Transverse colon (tissue), 4 donors: ENCODE measurements at regions not wholly inside any gene's neighbourhood (a gene's known extent, or its start where the extent isn't known, plus 50 kb on each side); places are given as distances from the start of the nearest gene placed in this dataset.

ENCODE experiments used
- DNase-seq: peaks from one replicate; pipeline ENCODE4 v3.0.0-alpha.2; 2019
- H3K27ac ChIP-seq, 4 donors: fragments of 200-600 bp; sonication (generic); 2 replicates each; pipeline ENCODE4 v1.5.1; 2016 to 2018; ENCODE audit warnings: inconsistent platforms in 4 of 4
- H3K27me3 ChIP-seq: fragments of 200-600 bp; sonication (generic); 2 replicates; pipeline ENCODE4 v1.5.1; 2017; ENCODE audit warnings: inconsistent platforms
- H3K36me3 ChIP-seq, 4 donors: fragments of 200-600 bp; sonication (generic); 2 replicates each; pipeline ENCODE4 v1.5.1; 2017 to 2019; ENCODE audit warnings: inconsistent platforms in 4 of 4
- H3K4me1 ChIP-seq, 4 donors: fragments of 200-600 bp; sonication (generic); 2 replicates each; pipeline ENCODE4 v1.5.1; 2017 to 2020; ENCODE audit warnings: inconsistent platforms in 4 of 4
- H3K4me3 ChIP-seq, 4 donors: fragments of 200-600 bp; sonication (generic); 1 replicate in 1 of 4; 2 replicates in 3 of 4; pipeline versions ENCODE4 v1.5.1 to v1.6.1; 2017 to 2019; ENCODE audit warnings: inconsistent platforms in 4 of 4
- H3K9me3 ChIP-seq, 2 donors: fragments of 200-600 bp; sonication (generic); 2 replicates each; pipeline ENCODE4 v1.5.1; 2017 to 2019; ENCODE audit warnings: inconsistent platforms in 2 of 2
- EP300 ChIP-seq: sonication (generic); formaldehyde crosslinking; IDR thresholded peaks from one replicate; pipeline ENCODE4 v1.6.1; 2017; ENCODE audit warnings: antibody characterized with exemption, low read depth
- POLR2A ChIP-seq: fragments of 450-650 bp; IDR thresholded peaks from one replicate; pipeline ENCODE4 v1.6.1; 2016; ENCODE audit warnings: antibody characterized with exemption, mild to moderate bottlenecking, moderate library complexity
- POLR2AphosphoS5 ChIP-seq, 3 donors: sonication (generic); formaldehyde crosslinking; IDR thresholded peaks; one replicate each; pipeline ENCODE4 v1.6.1; 2016; ENCODE audit warnings: antibody characterized with exemption in 3 of 3
- WGBS, 2 donors: methylation state at CpG; one replicate each; pipeline ENCODE4 v1.1.5; 2018; ENCODE audit warnings: low coverage in 1 of 2; 5-methylcytosine and 5-hydroxymethylcytosine counted together
- in situ Hi-C, 4 donors: fragments of 200-750 bp; cut with MboI; loops; one replicate each; pipeline versions ENCODE4 v1.15.0 to v1.15.1; 2017; ENCODE audit warnings: low sequenced_read_pairs in 3 of 4, low pct_ligation_motif_present in 1 of 4, low pct_unique_long_range_greater_than_20kb in 1 of 4
- intact Hi-C: fragments of 100-400 bp; cut with DNase I; formaldehyde crosslinking; loops from one replicate; pipeline ENCODE4 v1.15.1; 2023; ENCODE audit warnings: low total_unique reads
- TF ChIP-seq, protein P1 (sequence below), 5 experiments: fragments of 200-600 bp in 3 of 5; fragments of 450-650 bp in 2 of 5; sonication (generic) in 3 of 5; IDR thresholded peaks; 1 replicate in 2 of 5; 2 replicates in 3 of 5; pipeline ENCODE4 v1.5.1; 2016 to 2017; ENCODE audit warnings: antibody characterized with exemption in 5 of 5, inconsistent platforms in 3 of 5, mild to moderate bottlenecking in 2 of 5, moderate library complexity in 1 of 5

DNA sequence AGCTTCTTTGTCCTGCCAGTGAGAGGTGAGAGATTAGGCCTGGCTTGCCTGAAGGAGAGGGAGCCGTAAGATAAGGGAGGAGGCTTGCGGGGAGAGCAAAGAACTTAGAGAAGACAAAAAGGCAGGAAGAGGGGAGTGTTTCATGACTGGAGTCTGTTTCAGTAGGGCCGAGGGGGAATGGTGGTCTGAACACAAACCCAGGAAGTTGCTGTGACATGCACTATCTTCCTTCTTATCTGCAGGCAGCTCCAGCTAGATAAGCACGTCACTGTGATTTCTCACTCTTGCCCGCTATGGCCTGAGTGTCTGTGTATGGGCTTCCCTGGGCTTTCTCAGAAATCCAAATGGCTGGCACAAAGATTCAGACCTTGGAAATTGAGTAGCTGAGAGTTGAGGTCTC lies 307.5 kb upstream of the CLINT1 start:
- no peak overlapping the region for H3K27ac ChIP-seq
- H3K27me3 ChIP-seq = no peaks in the 10 kb centered on the region
- no peak overlapping the region for H3K4me3 ChIP-seq
- no peak for DNase-seq
- intact Hi-C loops (no loop called here), in situ Hi-C loops (loop anchor here in 2 of 4 donors (25.0 kb wide), 1 partner anchor 946 kb away; no protein-coding TSS in a partner anchor)
- H3K36me3 ChIP-seq = no peaks in the 10 kb centered on the region
- H3K4me1 ChIP-seq = peaks cover 0 to 18% (median 9%) of the 10 kb centered on the region in 4 donors
- TF ChIP-seq EP300 = no peak
- no peak for TF ChIP-seq POLR2A
- TF ChIP-seq, protein P1, sequence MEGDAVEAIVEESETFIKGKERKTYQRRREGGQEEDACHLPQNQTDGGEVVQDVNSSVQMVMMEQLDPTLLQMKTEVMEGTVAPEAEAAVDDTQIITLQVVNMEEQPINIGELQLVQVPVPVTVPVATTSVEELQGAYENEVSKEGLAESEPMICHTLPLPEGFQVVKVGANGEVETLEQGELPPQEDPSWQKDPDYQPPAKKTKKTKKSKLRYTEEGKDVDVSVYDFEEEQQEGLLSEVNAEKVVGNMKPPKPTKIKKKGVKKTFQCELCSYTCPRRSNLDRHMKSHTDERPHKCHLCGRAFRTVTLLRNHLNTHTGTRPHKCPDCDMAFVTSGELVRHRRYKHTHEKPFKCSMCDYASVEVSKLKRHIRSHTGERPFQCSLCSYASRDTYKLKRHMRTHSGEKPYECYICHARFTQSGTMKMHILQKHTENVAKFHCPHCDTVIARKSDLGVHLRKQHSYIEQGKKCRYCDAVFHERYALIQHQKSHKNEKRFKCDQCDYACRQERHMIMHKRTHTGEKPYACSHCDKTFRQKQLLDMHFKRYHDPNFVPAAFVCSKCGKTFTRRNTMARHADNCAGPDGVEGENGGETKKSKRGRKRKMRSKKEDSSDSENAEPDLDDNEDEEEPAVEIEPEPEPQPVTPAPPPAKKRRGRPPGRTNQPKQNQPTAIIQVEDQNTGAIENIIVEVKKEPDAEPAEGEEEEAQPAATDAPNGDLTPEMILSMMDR (IDR thresholded peaks at IDR 0.05) = no peak
- TF ChIP-seq POLR2AphosphoS5 (IDR thresholded peaks at IDR 0.05) = no peak
- no peaks in the 10 kb centered on the region for H3K9me3 ChIP-seq
- 77 to 83% methylated on average over 5 of the region's 5 CpGs for WGBS, 2 donors

DNA sequence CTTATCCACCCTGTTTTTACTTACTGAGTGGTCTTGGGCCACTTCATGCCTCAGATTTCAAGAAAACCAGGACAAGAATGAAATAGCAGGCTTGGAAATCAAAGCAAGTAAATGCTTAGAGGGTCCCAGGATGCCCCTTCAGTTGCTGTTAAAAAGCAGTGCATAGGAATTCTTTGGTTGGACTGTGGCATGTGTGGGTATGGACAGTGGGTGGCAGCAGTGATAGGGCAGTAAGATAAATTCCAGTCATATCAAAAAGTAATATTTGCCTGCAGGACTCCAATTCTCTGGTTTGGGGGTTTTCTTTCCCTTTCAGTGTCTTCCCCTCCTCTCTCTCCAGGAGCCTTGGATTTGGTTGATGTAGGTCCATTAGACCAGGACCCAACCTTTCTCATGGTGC lies 306.7 kb upstream of the CLINT1 start:
- intact Hi-C loops = no loop called here
- no peak overlapping the region for H3K27ac ChIP-seq
- H3K4me3 ChIP-seq = no peak overlapping the region
- in situ Hi-C loops = loop anchor here in 2 of 4 donors (25.0 kb wide), 1 partner anchor 947 kb away; no protein-coding TSS in a partner anchor
- no peak for DNase-seq
- no peaks in the 10 kb centered on the region for H3K27me3 ChIP-seq
- peaks cover 0 to 13% (median 6%) of the 10 kb centered on the region in 4 donors for H3K4me1 ChIP-seq
- H3K36me3 ChIP-seq = no peaks in the 10 kb centered on the region
- no peaks in the 10 kb centered on the region for H3K9me3 ChIP-seq
- no peak for TF ChIP-seq EP300
- TF ChIP-seq POLR2AphosphoS5 (IDR thresholded peaks at IDR 0.05) = no peak
- TF ChIP-seq, protein P1 (IDR thresholded peaks at IDR 0.05) = no peak
- no peak for TF ChIP-seq POLR2A

DNA sequence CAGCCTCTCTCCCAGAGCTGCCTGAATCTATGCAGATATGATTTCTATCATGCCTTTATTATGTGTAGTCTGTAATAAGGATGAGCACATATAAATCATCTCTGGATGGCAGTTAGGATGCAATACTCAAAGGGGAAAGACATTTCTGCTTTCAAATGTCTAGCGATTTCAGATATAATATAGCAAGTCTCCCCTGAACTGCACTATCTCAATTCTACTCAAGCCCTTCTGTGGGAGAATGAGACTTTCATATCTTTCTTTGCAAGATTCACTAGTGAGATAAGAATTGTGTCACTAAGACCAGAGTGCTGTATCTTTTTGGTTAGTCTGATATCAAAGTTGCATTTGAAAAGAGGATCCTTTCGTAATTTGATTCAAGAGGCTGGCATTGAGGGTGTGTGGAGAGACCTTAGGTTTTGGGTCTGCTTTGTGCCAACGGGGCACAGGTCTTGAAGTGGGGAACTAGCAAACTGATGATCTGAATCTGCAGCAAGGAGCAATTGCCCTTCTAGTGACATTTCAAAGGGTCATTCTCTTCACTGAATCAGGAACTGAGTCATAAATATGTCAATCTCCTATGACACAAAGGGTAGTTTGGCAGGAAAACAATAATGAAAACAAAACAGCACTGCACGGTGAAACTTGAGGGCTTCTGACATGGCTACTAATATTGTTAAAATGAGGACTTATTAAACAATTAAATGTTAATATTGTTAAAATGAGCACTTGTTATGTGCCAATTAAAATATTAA lies 305.5 kb upstream of the CLINT1 start:
- Histone ChIP-seq H3K36me3 (no peaks in the 10 kb centered on the region), H3K27ac (no peak overlapping the region), H3K4me1 (peaks cover 0 to 13% (median 3%) of the 10 kb centered on the region in 4 donors), H3K27me3 (no peaks in the 10 kb centered on the region), H3K9me3 (no peaks in the 10 kb centered on the region), H3K4me3 (no peak overlapping the region)
- in situ Hi-C loops = loop anchor here in 2 of 4 donors (25.0 kb wide), 1 partner anchor 948 kb away; no protein-coding TSS in a partner anchor
- intact Hi-C loops = no loop called here
- TF ChIP-seq, protein P1 (IDR thresholded peaks at IDR 0.05) = no peak
- no peak for TF ChIP-seq POLR2A
- no peak for TF ChIP-seq POLR2AphosphoS5 (IDR thresholded peaks at IDR 0.05)
- no peak for TF ChIP-seq EP300
- WGBS, 2 donors = 70% methylated on average over 3 to 4 of the region's 4 CpGs
- DNase-seq = no peak

DNA sequence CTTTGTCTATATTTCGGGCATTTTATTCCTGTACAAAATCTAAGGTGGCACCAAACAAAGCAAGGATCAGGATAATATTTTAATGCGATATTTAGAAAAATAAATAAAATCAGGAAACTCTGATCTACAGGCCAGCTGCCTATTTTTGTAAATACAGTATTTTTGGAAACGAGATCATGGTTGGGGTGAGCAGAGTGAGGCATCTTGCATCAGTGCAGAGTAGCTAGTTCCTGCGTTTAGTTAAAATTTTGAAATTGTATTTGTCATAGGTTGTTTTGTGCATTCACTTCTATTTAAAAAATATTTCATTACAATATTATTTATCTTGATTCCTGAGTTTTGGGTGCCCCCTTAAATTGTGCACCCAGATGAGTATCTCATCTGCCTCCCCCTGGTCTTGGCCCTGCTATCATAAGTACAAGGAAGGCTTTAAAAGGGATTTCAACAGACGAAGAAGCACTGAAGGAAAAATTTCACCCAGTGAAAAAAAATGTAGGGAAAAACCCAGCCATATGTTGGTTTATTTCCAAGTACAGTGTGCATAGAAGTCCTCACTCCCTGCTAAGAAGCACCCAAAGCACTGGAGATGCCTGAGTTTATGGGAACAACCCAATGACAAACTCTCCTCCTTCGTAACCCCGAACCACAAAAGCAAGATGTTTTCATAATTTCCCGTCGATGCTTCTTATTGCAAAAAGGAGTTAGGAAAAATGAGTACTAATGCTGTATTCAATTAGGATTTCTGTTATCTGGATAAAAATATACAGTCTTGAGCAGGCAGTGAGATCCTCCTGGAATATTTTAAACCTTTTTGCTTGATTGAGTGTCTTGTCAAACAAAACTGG lies 304.7 kb upstream of the CLINT1 start:
- in situ Hi-C loops (loop anchor here in 2 of 4 donors (25.0 kb wide), 1 partner anchor 949 kb away; no protein-coding TSS in a partner anchor), intact Hi-C loops (no loop called here)
- 82 to 83% methylated on average over 6 to 9 of the region's 9 CpGs for WGBS, 2 donors
- Histone ChIP-seq H3K27ac (no peak overlapping the region), H3K36me3 (no peaks in the 10 kb centered on the region), H3K9me3 (no peaks in the 10 kb centered on the region), H3K4me3 (no peak overlapping the region), H3K27me3 (no peaks in the 10 kb centered on the region), H3K4me1 (peaks cover 0 to 13% (median 3%) of the 10 kb centered on the region in 4 donors)
- TF ChIP-seq POLR2A (no peak), EP300 (no peak), POLR2AphosphoS5 (IDR thresholded peaks at IDR 0.05) (no peak)
- TF ChIP-seq, protein P1 (IDR thresholded peaks at IDR 0.05) = no peak
- DNase-seq = no peak
